Ureter (tissue), 1 donor: ENCODE measurements at regions not wholly inside any gene's neighbourhood (a gene's known extent, or its start where the extent isn't known, plus 50 kb on each side); places are given as distances from the start of the nearest gene placed in this dataset.

Source experiments
- DNase-seq: peaks from one replicate; pipeline ENCODE4 v3.0.0-alpha.2; 2020; ENCODE audit warnings: low spot score
- donor health status: DM: yes; HTN: yes; CAD: no.

DNA sequence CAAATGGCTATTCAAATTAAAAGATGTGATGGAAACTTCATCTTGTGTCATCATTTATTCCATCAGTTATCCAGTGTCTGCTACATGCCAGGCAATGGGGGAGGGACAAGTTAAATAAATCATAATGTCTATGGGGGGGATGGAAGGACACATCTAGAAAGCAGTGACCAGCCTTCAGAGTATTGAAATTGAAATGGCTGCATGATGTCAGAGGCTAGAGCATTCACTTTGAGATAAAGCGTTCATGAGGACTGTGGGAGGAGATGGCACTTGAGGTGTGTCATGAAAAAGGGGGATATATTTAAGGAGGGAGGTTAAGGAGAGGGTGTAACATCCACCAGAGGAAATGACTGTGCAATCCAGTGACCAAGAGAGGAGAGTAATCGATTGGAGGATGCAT, 50.6 kb downstream of the SLIT2 start:
- DNase-seq = no peak

GRCh38 chr4:20305976-20306375, 54.3 kb downstream of the SLIT2 start:
- no peak for DNase-seq

GRCh38 chr4:20311856-20312255, 60.2 kb downstream of the SLIT2 start:
- DNase-seq = no peak

- DNase-seq = no peak
These were observed 61.7 kb downstream of the SLIT2 start for GRCh38 chr4:20313237-20314030.

DNA sequence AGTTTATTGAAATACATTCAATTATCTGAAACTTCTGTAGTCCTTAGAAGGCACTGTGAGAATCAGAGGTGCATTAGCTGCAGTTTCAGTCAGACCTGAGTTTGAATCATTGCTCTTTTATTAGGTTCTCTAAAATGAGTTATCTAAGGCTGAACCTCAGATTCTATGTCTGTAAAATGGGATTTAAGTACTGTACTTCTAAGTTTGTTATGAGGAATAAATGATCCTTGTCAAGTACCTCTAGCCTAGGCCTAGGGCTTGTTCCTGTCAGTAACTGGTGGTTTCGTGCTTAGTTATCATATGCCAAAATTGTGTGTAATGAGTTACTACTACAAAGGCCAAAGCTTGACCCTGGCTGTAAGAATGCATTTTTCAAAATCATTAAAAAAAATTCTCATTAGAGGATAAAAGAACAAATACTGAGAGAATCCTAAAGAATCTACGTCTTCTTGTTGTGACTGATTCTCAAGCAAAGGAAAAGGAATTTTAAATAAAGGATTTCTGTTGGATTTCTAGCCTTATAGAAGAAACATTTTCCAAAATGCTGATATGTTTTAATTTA, 65.8 kb downstream of the SLIT2 start:
- DNase-seq = no peak

GRCh38 chr4:20318001-20318908, 66.5 kb downstream of the SLIT2 start:
- no peak for DNase-seq

- DNase-seq = no peak
These were observed 67.2 kb downstream of the SLIT2 start for GRCh38 chr4:20318909-20319277.

GRCh38 chr4:20319825-20320612, 68.3 kb downstream of the SLIT2 start:
- DNase-seq = no peak

DNA sequence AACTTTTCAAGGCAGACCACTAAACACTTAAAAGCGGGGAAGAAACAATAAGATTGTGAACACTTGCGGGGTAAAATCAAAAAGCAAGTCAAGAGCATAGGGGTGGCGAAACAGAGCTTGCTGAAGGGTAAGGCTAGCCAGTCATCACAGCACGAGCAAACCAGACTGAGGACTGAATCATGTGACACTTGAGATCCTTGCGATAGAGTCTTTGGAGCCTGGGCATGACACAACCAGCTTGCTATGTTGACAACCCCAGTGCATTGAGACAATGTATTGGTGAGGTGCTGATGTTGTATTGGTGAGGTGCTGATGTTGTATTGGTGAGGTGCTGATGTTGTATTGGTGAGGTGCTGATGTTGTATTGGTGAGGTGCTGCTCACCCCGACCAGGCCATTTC, 72.3 kb downstream of the SLIT2 start:
- DNase-seq = no peak

DNA sequence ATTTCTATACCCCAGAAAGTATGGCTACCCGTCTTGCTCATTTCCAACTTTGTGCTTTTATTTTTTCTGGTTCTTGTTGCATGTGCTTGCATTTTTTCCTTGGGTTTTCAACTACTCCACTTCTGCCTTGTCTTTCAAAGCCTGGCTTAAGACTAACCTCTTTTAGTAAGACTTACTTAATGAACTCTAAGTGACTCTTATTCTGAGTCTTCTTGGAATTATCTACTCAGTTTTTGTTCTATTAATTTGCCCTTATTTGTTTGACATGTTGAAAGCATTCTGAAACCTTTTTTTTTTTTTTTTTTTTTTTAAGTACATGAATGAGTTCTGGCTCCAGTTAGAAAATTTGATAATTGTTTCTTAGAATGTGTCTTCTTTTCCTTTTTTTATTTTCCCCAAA, 74.8 kb downstream of the SLIT2 start:
- no peak for DNase-seq

- no peak for DNase-seq
These were observed 75.3 kb downstream of the SLIT2 start for GRCh38 chr4:20326977-20327376.

- no peak for DNase-seq
These were observed 76.1 kb downstream of the SLIT2 start for GRCh38 chr4:20327808-20328207.

DNA sequence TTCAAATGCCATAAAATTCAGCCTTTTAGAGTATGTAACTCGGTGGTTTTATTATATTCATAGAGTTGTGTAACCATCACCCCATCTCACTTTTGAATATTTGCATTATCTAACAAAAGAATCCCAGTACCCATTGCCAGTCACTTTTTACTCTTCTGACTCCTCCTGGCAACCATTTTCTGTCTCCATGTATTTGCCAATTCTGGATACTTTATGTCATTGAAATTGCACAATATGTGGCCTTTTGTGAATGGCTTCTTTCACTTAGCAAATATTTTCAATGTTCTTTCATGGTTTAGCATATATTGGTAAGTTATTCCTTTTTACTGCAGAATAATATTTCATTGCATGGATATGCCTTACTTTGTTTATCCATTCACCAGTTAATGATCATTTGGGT, 79.9 kb downstream of the SLIT2 start:
- no peak for DNase-seq

DNA sequence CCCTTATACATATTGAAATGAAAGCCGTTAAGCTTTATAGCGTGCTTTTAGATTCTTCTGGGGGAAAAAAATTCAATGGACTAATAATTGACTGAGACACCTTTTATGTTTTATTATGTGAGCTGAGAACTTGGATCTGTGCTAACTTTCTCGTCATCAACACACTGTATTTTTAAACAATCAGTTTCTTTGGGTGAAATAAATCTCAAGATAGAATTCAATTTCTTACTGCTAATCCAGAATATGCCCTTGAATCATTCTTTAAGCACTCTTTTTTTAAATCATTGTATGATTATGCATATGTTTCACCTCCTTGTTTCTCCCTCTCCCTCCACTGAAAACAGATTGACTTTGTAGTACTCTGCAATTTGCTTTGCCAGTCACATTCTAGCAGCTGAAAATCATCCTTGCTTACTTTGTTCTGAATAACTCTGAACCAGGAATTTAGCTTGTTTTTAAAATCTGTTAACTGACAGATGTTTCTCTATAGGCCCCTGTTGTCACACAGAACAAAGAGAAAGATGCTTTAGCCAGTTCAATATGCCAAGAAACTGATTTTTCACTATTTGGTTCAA, 81.5 kb downstream of the SLIT2 start:
- no peak for DNase-seq

- no peak for DNase-seq
These were observed 85.6 kb downstream of the SLIT2 start for GRCh38 chr4:20337261-20337664.

- no peak for DNase-seq
These were observed 87.1 kb downstream of the SLIT2 start for GRCh38 chr4:20338841-20339240.

- no peak for DNase-seq
These were observed 89.5 kb downstream of the SLIT2 start for GRCh38 chr4:20341134-20341738.

GRCh38 chr4:20347531-20347930, 95.8 kb downstream of the SLIT2 start:
- DNase-seq = no peak

DNA sequence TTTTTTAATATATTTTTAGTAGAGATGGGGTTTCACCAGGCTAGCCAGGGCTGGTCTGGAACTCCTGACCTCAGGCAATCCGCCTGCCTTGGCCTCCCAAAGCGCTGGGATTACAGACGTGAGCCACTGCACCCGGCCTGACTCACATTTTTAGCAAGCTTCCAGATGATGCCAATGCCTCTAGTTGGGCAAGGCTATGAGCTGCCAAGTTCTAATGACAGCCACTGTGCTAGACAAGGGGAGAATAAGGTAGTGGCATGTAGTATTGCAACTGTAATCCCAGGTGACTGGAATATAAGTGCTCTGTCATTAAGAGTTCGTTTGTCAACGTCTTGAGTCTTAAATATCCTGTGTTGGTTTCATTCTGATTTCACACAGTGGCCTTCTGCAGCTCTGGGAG, 96.7 kb downstream of the SLIT2 start:
- no peak for DNase-seq

GRCh38 chr4:20351360-20352162, 99.9 kb downstream of the SLIT2 start:
- DNase-seq = no peak

- DNase-seq = no peak
These were observed 100.4 kb downstream of the SLIT2 start for GRCh38 chr4:20352163-20352431.
